ENCODE measurements at regions not wholly inside any gene's neighbourhood (a gene's known extent, or its start where the extent isn't known, plus 50 kb on each side); places are given as distances from the start of the nearest gene placed in this dataset.
A peak's percentile ranks its signal among the peaks of the same experiment; 100 is the strongest.

GRCh38 chr9:12874395-12874794 lies 99.6 kb downstream of the LURAP1L start:
- no peak for DNase-seq

- no peak for DNase-seq
Measured at GRCh38 chr9:12875191-12875590, 100.4 kb downstream of the LURAP1L start.

GRCh38 chr9:12876872-12877271 lies 102.1 kb downstream of the LURAP1L start:
- peak; percentile 64 for DNase-seq

GRCh38 chr9:12878351-12878978 lies 103.6 kb downstream of the LURAP1L start:
- DNase-seq = no peak

GRCh38 chr9:12879961-12880360 lies 105.1 kb downstream of the LURAP1L start:
- DNase-seq = no peak

- peak; percentile 80 for DNase-seq
Measured at GRCh38 chr9:12880406-12881015, 105.7 kb downstream of the LURAP1L start.

- DNase-seq = no peak
Measured at GRCh38 chr9:12882430-12882829, 107.6 kb downstream of the LURAP1L start.

GRCh38 chr9:12884736-12885395 lies 110.0 kb downstream of the LURAP1L start:
- peak; percentile 56 for DNase-seq

GRCh38 chr9:12889402-12890106 lies 114.7 kb downstream of the LURAP1L start:
- no peak for DNase-seq

- no peak for DNase-seq
Measured at GRCh38 chr9:12891588-12891987, 116.8 kb downstream of the LURAP1L start.

- no peak for DNase-seq
Measured at GRCh38 chr9:12903316-12903715, 128.5 kb downstream of the LURAP1L start.

GRCh38 chr9:12904261-12905000 lies 129.6 kb downstream of the LURAP1L start:
- DNase-seq = no peak

- DNase-seq = no peak
Measured at GRCh38 chr9:12906646-12907045, 131.8 kb downstream of the LURAP1L start.

GRCh38 chr9:12908895-12909294 lies 134.1 kb downstream of the LURAP1L start:
- no peak for DNase-seq

GRCh38 chr9:12915366-12915954 lies 140.6 kb downstream of the LURAP1L start:
- no peak for DNase-seq

- DNase-seq = no peak
Measured at GRCh38 chr9:12916042-12916441, 141.2 kb downstream of the LURAP1L start.

- DNase-seq = no peak
Measured at GRCh38 chr9:12920437-12920836, 145.6 kb downstream of the LURAP1L start.

GRCh38 chr9:12921621-12922020 lies 146.8 kb downstream of the LURAP1L start:
- no peak for DNase-seq

GRCh38 chr9:12922224-12922866 lies 147.5 kb downstream of the LURAP1L start:
- no peak for DNase-seq

GRCh38 chr9:12923468-12924009 lies 148.7 kb downstream of the LURAP1L start:
- DNase-seq = no peak

- no peak for DNase-seq
Measured at GRCh38 chr9:12930906-12931305, 156.1 kb downstream of the LURAP1L start.

GRCh38 chr9:12933957-12934356 lies 159.1 kb downstream of the LURAP1L start:
- DNase-seq = no peak

All from NCI-H82 (cell line).